ENCODE measurements at regions not wholly inside any gene's neighbourhood (a gene's known extent, or its start where the extent isn't known, plus 50 kb on each side); places are given as distances from the start of the nearest gene placed in this dataset.
"Not testable (repeated sequence)": the region's sequence is repeated elsewhere in the genome, so short reads cannot be mapped to it uniquely, and the experiment has no call there.

- no peak for TF ChIP-seq ZNF274 (IDR thresholded peaks at IDR 0.05; ENCODE audit: low read depth, low read length)
- no peak overlapping the region for H3K4me3 ChIP-seq (ENCODE audit: low read length)
Measured at GRCh38 chr7:69067397-69067796, 530.9 kb upstream of the AUTS2 start.

DNA sequence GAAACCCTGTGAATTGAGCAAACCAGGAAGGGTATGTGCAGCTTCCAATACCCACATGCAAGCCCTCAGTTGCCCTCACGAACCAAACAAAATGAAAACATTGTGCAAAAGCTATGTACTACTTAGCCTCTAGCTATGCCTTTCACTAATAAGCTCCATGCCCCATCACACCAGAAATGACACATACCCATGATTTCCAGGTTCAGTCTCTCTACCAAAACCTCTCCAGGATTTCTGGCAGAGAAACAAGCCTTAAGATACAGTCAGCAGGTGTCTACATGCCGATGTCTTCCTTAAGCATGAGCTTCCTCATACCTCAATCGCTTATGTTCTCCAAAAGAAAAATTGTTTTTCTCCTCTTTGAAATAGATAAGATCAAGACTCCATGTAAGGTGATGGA is 527.8 kb upstream of the AUTS2 start:
- TF ChIP-seq ZNF274 (IDR thresholded peaks at IDR 0.05; ENCODE audit: low read depth, low read length), result no peak
- H3K4me3 ChIP-seq (ENCODE audit: low read length), result no peak overlapping the region

- no peak for TF ChIP-seq ZNF274 (IDR thresholded peaks at IDR 0.05; ENCODE audit: low read depth, low read length)
- no peak overlapping the region for H3K4me3 ChIP-seq (ENCODE audit: low read length)
Measured at GRCh38 chr7:69076566-69076965, 521.7 kb upstream of the AUTS2 start.

DNA sequence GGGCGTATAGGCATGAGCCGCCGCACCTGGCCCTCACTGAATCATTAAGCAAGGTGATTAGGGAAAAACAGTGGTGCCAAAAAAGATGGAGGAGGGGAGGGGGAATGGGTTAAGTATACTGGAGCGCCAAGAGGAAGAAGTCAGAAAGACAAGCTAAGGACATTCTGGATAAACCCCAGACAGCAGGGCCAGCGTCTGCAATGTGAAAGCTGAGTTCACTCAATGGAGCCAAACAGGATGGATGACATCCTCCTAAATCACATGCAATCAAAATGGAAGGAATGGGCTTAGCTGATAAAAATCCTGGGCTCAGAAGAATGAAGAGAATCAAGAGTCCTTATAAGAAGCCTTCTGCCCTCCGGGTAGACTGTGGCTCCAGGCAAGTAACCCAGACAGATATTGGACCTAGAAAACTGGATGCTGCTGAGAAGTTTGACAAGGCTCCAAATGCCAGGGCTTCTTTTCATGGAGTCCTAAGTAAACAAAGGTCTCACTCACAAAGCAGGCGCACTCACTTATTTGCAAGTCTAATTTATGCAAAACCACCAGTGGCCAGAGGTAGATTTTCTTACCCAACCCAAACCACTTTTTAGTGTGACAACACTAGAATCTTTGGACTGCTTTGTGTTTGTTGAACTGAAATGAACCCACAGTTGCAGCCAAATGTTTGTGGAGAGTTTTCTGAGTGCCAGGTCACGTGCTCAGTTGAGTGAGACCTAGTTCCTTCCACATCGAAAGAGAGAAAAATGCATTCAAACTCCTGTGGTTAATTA is 519.1 kb upstream of the AUTS2 start:
- TF ChIP-seq ZNF274 (IDR thresholded peaks at IDR 0.05; ENCODE audit: low read depth, low read length), result no peak
- no peak overlapping the region for H3K4me3 ChIP-seq (ENCODE audit: low read length)

DNA sequence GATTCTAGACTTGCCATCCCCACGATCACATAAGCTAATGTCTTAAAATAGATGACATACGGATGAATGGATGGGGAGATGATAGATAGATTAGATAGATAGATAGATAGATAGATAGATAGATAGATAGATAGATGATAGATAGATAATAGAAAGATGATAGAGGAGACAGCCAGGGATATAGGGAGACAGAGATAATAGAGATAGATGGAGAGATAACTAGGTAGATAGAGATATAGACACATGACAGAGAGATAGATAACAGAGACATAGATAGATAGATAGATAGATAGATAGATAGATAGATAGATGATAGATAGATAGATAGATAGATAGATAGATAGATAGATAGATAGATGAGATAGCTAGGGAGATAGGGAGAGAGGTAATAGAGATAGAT is 511.0 kb upstream of the AUTS2 start:
- H3K4me3 ChIP-seq (ENCODE audit: low read length), result not testable (repeated sequence)

DNA sequence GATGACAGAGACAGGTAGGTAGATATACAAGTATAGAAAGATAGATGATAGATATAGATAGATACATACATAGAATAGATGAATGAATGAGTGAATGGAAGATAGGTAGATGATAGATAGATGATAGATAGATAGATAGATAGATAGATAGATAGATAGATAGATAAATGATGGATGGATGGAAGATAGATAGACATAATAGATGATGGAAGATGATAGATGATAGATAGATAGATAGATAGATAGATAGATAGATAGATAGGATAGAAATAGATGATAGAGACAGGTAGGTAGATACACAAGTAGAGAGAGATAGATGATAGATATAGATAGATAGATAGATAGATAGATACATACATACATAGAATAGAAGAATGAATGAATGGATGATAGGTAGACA is 510.1 kb upstream of the AUTS2 start:
- TF ChIP-seq ZNF274 (IDR thresholded peaks at IDR 0.05; ENCODE audit: low read depth, low read length), result no peak
- no peak overlapping the region for H3K4me3 ChIP-seq (ENCODE audit: low read length)

DNA sequence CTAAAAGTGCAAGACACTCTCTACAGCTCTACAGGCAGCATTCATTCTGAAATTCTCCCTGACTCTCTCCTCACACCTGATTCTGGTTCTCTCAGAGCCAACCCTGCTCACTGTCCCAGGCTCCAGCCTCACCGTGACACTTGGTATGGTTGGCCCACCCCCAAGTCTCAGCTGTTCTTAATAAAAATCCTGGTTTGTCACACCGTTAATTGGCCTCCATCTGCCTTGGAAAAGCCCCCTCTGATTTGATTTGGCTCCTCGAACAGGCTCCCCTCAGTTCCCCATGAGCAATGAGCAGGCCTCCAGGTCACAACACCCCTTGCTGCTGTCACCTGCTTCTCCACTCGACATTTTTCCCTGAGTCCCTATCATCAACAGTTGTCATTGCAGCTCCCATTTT is 507.3 kb upstream of the AUTS2 start:
- no peak overlapping the region for H3K4me3 ChIP-seq (ENCODE audit: low read length)
- TF ChIP-seq ZNF274 (IDR thresholded peaks at IDR 0.05; ENCODE audit: low read depth, low read length), result no peak

DNA sequence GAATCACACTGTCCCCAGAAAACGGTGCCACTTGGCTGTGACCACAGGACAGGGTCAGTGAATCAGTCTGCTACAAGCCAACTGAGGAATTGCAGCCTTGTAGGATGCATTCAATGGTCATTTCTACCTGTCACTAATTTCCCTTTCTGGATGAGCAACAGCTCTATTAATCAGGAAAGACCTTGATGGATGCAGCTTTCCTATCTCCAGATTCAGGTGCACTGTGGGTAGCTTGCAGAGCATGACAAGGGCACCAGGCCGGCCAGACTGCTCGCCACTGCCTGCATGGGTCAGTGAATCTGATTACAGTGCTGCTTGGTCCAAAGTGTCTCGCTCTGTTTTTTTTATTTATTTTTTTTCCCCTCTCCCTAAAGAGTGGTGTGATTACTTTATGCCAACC is 506.8 kb upstream of the AUTS2 start:
- H3K4me3 ChIP-seq (ENCODE audit: low read length), result no peak overlapping the region
- no peak for TF ChIP-seq ZNF274 (IDR thresholded peaks at IDR 0.05; ENCODE audit: low read depth, low read length)

DNA sequence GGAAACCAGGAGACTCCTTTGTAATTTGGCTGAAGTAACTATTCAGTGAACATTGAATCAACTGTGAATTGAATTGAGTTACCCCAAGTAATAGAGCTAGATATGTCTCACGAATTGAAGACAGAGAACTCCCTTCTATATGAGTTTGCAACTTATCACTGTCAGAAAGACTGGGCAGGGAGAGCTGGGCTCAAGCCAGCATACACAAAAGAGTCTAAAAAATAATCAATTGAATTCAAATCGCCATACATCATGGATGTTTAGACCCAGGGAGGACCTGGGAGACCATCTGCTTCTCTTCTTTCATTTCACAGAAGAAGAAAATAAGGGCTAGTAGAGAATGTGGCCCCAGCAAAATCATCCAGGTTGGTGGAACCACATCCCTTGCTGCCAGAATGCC is 503.1 kb upstream of the AUTS2 start:
- no peak for TF ChIP-seq ZNF274 (IDR thresholded peaks at IDR 0.05; ENCODE audit: low read depth, low read length)
- no peak overlapping the region for H3K4me3 ChIP-seq (ENCODE audit: low read length)

- no peak for TF ChIP-seq ZNF274 (IDR thresholded peaks at IDR 0.05; ENCODE audit: low read depth, low read length)
- no peak overlapping the region for H3K4me3 ChIP-seq (ENCODE audit: low read length)
Measured at GRCh38 chr7:69095649-69096048, 502.6 kb upstream of the AUTS2 start.

- no peak for TF ChIP-seq ZNF274 (IDR thresholded peaks at IDR 0.05; ENCODE audit: low read depth, low read length)
- no peak overlapping the region for H3K4me3 ChIP-seq (ENCODE audit: low read length)
Measured at GRCh38 chr7:69104023-69104422, 494.3 kb upstream of the AUTS2 start.

- no peak for TF ChIP-seq ZNF274 (IDR thresholded peaks at IDR 0.05; ENCODE audit: low read depth, low read length)
- no peak overlapping the region for H3K4me3 ChIP-seq (ENCODE audit: low read length)
Measured at GRCh38 chr7:69105092-69105491, 493.2 kb upstream of the AUTS2 start.

GRCh38 chr7:69105981-69106380 is 492.3 kb upstream of the AUTS2 start:
- TF ChIP-seq ZNF274 (IDR thresholded peaks at IDR 0.05; ENCODE audit: low read depth, low read length), result no peak

GRCh38 chr7:69106449-69106848 is 491.8 kb upstream of the AUTS2 start:
- not testable (repeated sequence) for H3K4me3 ChIP-seq (ENCODE audit: low read length)

More at GRCh38 chr7:69105981-69106380, 492.3 kb upstream of the AUTS2 start:
- H3K4me3 ChIP-seq (ENCODE audit: low read length), result no peak overlapping the region

- not testable (repeated sequence) for H3K4me3 ChIP-seq (ENCODE audit: low read length)
Measured at GRCh38 chr7:69106946-69107345, 491.3 kb upstream of the AUTS2 start.

- H3K4me3 ChIP-seq (ENCODE audit: low read length), result no peak overlapping the region
- no peak for TF ChIP-seq ZNF274 (IDR thresholded peaks at IDR 0.05; ENCODE audit: low read depth, low read length)
Measured at GRCh38 chr7:69108097-69108496, 490.2 kb upstream of the AUTS2 start.

All from GM08714 (cell line).